IPS DF 19.7 (cell line): ENCODE measurements at regions not wholly inside any gene's neighbourhood (a gene's known extent, or its start where the extent isn't known, plus 50 kb on each side); places are given as distances from the start of the nearest gene placed in this dataset.
A peak's percentile ranks its signal among the peaks of the same experiment; 100 is the strongest.
"Not testable (repeated sequence)": the region's sequence is repeated elsewhere in the genome, so short reads cannot be mapped to it uniquely, and the experiment has no call there.

Experiments used
- DNase-seq: peaks from one replicate; pipeline ENCODE4 v3.0.0-alpha.2; 2013; ENCODE audit warnings: low read depth, low spot score

DNA sequence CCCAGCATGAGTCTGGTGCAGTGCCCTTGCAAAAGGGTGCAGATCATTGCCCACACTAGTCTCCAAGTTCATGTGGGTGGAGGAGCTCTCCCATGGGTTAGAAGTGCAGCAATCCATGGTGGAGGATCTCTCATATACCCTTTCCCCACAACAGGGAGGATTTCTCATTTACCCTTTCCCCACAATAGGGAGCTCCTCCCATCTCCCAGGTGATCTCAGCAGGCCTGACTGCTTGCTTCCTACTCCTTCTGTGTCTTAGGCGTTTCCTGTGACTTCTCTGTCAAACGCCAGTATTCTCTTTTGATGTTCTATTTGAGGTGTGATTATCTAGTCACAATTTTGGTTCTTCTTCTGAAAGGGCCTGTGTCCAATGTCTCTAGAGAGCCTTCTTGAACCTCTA lies 133.8 kb upstream of the RFX3 start:
- no peak for DNase-seq

DNA sequence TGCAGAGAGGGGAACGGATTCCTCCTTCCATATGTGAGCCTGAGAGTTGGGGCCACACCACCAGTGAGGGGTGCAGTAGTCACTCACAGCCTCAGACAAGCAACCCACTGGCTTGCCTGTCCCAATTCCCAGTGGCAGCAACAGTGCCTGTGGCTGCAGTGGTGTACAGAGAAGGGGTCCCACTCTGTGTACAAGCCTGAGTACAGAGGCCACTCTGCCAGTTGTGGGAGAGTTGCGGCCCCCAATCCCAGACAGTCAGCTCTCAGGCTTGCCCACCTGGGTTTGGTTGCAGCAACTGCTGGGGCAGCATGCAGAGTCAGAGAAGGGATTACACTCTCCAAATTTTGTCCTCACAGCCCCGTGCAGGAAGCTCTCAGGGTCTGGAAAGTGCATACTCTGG lies 133.2 kb upstream of the RFX3 start:
- DNase-seq: no peak

DNA sequence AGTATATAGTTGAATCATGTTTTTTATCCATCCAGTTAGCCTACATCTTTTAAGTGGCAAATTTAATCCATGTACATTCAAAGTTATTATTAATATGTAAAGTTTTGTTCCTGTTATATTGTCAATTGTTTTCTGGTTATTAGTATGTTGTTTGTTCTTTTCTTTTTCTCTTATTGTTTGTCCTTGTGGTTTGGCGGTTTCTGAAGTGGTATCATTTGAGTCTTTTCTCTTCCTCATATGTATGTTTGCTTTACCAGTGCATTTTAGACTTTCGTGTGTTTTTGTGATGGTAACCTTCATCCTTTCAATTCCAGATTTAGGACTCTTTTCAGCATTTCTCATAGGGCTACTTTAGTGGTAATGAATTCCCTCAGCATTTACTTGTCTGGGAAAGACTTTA lies 130.4 kb upstream of the RFX3 start:
- DNase-seq: no peak

DNA sequence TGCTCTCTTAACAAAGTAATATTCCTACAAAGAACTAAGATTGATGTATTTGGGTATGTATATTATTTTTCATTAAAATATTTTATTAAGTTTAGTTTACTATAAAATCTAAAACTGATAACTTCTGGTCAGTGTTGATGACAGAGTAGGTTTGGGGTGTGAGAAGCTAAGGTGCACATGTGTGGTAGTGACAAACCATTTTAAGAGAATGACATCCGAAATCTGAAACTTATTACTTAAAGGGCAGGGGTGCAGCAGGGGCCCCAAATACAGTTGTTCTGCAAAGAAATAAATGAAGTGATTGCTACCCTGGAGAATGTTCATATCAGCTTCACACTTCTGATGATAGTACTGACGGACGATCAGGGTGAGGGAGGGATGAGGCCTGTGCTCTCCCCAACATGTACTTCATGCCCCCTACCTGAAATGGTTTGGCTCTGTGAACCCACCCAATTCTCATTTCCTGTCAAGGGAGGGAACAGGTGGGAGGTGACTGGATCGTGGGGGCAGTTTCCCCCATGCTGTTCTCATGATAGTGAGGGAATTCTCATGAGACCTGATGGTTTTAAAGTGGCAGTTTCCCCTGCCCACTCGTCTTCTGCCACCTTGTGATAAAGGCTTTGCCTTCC lies 125.3 kb upstream of the RFX3 start:
- no peak for DNase-seq

DNA sequence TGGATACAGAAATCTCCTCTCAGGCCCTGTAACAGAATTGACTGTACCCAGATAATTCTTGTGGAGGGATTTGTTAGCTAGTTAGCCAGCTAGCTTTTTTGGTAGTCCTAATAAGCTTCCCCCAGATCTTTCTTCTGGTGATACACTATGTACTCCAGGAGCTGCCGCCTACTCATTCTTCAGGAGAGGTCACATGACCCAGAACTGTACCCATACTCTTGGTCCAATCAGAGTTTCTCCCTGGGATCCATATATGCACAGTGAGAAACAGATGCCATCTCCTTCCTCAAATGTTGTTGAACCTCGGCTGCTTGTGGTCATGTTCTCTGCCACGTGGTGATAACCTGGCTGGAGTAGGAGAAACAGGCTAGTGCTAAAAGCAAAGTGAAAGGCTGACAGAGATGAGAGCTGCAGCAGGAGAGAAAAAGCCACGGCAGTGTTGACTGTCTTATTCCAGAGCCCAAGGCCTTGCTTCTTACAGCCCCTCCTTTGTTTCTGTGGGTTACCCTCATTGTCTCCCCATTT lies 123.0 kb upstream of the RFX3 start:
- no peak for DNase-seq

DNA sequence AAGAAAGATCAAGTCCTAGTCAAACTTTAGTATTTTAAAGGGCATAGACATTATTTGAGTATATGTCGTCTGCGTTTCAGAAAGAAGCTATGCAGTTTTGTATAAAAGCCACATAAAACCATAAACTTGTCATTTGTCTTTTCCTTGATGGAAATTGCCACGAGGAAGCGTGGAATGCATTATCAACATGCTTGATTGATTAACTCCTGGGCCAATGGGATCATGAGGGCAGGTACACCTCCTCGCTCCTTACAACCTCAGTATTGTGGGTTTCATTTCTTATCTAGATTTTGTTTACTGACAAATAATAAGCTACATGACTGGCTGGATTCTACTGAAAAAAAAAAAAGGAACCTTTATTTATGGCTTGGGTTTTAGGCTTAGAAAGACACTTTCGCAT lies 122.5 kb upstream of the RFX3 start:
- DNase-seq: peak; percentile 7

DNA sequence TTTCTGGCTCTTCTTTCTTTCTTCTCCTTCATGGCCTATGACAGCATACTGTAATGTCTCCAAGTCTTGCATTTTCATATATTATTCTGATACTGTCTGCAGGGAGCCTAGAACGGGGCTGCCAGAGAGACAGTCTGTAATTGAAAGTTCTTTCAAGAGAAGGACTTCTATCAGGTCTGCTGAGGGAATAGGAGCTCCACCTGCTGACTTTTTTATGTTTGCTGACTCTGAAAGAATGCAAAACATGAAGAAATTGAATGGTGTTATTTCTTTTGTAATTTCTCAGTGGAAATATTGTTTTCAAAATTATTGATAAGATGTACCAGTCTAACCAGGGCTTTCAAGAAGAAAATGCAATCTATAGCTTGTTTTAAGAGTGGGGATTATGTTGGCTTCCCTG lies 121.9 kb upstream of the RFX3 start:
- no peak for DNase-seq

DNA sequence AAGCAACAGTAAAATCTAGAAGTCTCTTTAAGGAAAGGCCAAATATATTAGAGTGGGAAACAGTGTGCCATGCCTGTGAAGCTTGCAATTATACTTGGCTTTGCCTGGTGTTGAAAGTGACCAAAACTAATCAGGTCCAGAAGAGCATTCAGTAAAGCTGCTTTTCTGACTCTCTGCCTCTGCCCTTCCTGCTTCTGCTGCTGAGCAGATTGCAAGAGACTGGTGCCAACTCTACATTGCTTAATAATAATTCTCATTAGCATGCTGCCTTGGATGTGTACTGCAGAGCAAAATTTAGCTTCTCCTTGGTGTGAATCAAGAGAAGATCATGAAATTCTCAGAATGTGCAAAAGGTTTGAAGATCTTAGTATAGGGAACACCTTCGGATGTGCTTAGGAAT lies 120.4 kb upstream of the RFX3 start:
- DNase-seq: no peak

DNA sequence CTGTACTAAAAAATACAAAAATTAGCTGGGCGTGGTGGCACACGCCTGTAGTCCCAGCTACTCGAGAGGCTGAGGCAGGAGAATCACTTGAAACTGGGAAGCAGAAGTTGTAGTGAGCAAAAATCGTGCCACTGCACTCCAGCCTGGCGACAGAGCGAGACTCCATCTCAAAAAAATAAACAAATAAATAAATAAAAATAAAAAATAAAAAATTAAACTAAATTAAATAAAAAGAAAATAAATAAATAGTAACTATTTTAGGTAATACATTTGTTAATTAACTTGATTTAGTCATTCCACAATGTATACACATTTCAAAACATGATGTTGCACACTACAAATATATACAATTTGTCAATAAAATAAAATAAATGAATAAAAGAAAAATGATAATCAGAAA lies 116.3 kb upstream of the RFX3 start:
- not testable (repeated sequence) for DNase-seq

DNA sequence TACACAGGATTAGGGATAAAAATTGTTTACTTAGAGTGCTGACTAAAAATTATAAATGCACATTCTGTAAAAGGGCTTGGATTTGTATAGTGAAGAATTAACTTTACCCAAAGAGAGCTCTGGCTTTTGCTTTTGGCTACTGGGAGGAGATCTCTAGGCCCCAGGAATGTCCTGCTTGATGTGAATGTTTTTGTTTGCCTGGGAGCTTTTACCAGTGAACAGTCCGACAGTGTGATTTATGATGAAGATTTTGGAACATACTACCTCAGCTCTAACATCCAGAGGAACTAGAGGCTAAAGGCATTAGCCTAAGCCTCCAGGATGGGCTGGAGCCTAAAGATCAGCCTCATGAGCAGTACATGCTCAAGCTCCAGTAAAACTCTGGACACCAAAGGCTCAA lies 103.7 kb upstream of the RFX3 start:
- no peak for DNase-seq

DNA sequence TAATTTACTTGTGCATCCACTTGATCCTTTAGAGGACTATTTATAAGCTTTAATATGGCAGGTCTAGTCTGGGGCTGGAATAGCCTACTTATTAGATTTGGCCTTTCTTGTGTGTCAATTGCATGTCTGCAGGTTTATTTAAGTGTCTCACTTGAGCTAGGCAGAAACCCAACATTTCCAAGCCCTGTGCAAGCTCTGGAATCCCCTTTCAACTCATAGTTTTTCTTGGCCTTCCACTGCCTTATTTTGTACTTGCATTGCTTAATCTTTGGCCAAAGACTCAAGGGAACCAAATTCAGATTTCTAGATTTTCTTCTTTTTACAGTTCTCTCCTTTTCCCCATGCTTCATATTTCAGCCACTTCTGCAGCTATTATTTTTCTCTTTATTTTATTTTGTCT lies 102.4 kb upstream of the RFX3 start:
- DNase-seq: no peak

DNA sequence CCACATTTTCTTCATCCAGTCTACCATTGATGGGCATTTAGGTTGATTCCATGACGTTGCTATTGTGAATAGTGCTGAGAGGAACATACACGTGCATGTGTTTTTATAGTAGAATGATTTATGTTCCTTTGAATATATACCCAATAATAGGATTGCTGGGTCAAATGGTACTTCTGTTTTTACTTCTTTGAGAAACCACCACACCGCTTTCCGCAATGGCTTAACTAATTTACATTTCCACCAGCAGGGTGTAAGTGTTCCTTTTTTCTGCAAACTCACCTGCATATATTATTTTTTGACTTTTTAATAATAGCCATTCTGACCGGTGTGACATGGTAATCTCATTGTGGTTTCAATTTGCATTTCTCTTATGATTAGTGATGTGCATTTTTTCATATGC lies 82.2 kb upstream of the RFX3 start:
- no peak for DNase-seq

DNA sequence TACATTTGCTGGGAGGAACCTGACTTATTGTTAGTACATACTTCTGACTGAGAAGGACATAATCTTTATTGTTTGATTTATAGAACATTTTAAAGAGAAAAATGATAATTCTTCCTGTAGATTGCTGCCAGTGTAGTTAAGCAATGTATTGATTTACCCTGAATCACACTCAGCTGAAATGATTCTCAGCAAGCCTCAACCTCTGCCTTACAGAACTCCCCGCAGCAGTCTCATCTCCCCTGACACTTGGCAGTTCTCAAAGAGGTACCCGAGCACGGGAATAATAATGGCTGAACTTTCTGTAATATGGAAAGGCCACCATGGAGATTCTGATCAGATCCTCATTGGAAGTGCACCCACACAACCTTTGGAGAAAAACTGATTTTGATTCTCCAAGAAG lies 74.9 kb upstream of the RFX3 start:
- DNase-seq: no peak

DNA sequence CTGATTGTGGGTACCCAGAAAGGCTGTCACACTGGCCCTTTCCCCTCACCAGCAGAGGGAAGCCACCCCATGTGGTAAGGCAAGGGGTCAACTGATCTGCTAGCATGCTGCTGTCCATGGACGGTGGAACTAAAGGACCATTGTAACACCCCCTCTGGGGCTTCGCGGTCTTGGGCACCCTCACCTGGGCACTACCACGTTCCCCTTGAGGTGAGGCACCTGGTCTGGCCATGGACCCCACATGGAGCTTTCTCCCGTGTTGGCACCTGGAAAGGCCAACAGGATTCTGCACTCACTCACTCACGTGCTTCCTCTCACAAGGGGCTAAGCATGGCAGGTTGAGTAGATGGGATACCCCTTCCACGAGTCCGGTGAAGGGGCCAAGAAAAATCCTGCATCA lies 72.0 kb upstream of the RFX3 start:
- no peak for DNase-seq

DNA sequence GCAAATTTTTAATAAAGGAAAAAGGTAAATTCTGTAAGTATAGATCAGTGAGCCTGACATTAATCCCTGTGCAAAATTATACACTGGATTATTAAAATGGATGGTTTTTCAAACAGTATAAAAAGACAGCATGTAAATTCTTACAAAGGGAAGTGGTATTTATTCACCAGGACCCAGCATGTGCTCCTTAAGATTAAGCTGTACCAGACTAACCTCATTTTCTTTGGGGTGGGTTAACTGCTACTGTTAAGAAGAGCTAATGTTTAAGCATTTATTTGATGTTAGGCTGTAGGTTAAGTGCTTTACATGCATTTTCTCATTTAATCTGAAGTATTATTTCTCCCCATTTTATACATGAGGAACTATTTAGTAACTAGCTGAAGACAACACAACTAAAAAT lies 60.3 kb upstream of the RFX3 start:
- no peak for DNase-seq

DNA sequence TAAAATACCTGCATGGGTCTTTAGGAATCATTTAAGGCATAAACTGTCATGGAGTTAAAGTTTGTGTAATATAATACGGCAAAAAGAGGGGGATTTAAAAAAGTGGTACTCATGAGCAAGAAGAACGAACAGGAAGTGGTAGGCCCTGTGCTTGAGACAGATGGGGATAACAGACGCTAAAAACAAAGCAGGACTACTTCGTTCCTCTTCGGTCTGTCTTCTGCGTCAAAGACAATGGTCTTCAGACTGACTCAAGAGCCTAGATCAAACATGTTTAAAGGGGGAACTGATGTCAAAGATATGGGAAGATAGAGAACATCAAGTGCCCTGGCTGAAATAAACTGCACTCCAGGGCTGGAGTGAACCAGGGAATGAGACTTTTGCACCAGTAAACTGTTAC lies 59.8 kb upstream of the RFX3 start:
- no peak for DNase-seq

DNA sequence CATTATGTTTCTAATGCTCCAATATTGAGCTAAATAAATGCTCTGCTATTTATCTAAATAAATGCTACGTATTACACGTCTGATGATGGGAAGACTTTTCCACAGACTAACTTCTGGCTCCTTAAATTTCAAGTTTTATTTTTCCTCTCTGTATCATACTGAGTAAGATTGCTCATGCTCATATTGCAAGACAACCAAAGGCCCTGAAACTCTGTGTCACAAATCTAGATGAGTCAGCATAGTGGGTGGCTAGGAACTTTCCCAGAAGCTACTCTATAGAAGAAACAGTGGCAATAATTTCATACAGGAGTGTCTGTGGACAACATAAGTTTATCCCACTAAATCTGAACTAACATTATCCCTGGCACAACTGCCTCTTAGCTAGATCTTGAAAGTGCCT lies 53.0 kb upstream of the RFX3 start:
- no peak for DNase-seq

DNA sequence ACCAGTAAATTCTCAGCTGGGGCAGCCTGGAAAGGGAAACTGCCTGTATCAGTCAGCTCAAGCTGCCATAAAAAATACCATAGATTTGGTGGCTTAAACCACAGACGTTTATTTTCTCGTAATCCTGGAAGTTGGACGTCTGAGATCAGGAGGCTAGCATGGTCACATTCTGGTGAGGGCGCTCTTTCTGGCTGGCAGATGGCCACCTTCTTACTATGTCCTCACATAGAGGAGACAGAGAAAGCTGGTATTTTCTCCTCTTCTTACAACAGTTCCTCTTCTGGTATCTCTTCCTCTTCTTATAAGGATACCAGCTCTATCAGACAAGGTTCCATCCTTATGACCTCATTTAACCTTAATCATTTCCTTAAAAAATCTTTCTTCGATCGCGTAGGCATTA lies 50.5 kb upstream of the RFX3 start:
- DNase-seq: no peak

DNA sequence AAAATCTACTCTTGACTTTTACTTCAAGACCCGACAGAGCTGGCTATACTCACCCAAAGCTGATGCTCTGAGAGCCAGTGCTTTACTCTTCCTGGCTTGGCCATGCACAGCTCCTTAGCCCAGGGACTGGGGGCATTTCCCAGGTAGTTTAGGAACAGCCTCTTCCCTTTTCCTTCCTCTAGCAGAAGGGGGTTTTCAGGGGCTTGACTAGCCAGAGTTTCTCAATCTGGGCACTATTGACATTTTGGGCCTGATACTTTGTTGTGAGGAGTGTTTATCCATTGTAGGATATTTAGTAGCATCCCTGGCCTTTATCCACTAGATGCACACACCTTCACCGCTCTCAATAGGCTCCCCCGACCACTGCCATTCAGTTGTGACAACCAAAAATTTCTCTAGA lies 50.0 kb upstream of the RFX3 start:
- no peak for DNase-seq
